Activated naive CD4-positive, alpha-beta T cell (primary cell): ENCODE measurements at regions not wholly inside any gene's neighbourhood (a gene's known extent, or its start where the extent isn't known, plus 50 kb on each side); places are given as distances from the start of the nearest gene placed in this dataset.
"Not testable (repeated sequence)": the region's sequence is repeated elsewhere in the genome, so short reads cannot be mapped to it uniquely, and the experiment has no call there.

Experiments used
- DNase-seq, 4 experiments: peaks; one replicate each; lab custom pipeline; 2025; lab: John Stamatoyannopoulos, UW

- DNase-seq: no peak
These were observed 199.8 kb upstream of the NR2F2 start for GRCh38 chr15:96130734-96131133.

- no peak for DNase-seq
These were observed 198.4 kb upstream of the NR2F2 start for GRCh38 chr15:96132126-96132525.

- DNase-seq: no peak
These were observed 195.1 kb upstream of the NR2F2 start for GRCh38 chr15:96135166-96136093.

- no peak for DNase-seq
These were observed 191.5 kb upstream of the NR2F2 start for GRCh38 chr15:96138985-96139384.

DNA sequence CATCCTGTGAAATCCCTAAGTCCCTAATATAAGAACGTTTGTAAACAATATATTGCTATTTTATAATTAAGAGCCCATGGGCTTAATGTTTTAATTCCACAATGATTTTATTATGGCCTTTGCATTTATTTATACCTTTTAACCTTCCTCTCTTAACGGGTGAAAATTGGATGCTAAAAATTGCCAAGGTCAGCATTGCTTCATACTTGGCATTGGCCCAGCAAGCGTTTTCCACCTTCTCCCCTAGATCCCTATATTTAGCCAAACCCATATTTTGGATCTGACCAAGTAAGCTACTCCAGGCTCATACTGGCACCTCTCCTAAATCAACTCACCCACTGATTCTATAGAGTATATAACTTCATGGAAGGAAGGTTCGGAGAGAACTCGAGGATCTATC lies 188.0 kb upstream of the NR2F2 start:
- no peak for DNase-seq

DNA sequence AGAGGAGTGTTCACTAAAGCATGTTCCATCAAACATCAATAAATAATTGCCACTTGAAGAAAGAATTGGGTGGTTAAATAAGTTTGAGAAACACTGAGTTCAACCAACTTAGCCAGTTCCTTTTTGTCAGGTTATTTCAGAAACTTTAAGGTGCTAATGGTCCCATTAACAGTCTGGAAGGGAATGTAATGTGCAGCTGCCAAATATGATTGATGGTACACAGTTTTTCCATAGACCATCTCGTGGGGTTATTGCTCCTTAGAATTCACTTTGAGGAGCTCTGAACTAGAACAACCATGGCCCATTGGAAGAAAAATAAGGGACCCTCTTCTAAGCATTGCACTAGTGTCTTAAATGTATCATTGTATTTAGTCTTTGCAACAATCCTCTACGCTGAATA lies 185.8 kb upstream of the NR2F2 start:
- DNase-seq: no peak

DNA sequence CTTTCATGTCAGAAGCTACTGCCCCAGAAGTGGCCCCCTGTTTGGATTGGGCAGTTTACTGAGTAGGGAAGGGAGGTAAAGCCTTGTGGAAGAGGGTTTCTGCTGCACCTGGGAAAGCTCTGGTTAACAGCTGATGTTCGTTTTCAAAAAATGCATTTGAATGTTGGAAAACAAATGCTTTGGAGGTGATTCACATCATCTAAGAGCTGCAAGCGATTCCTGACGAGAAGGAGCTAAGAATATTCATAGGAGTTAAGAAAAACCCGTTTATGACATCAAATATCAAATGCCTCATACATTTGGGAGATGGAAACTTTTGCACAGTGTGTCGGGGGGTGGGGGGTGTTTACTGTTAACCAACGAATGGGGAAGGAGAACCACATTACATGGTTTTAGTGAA lies 183.8 kb upstream of the NR2F2 start:
- no peak for DNase-seq

GRCh38 chr15:96147267-96147666 lies 183.2 kb upstream of the NR2F2 start:
- no peak for DNase-seq

- no peak for DNase-seq
These were observed 180.2 kb upstream of the NR2F2 start for GRCh38 chr15:96150254-96150653.

GRCh38 chr15:96151749-96152148 lies 178.8 kb upstream of the NR2F2 start:
- DNase-seq: not testable (repeated sequence)

- DNase-seq: no peak
These were observed 176.6 kb upstream of the NR2F2 start for GRCh38 chr15:96153929-96154328.

GRCh38 chr15:96158938-96159337 lies 171.6 kb upstream of the NR2F2 start:
- no peak for DNase-seq

DNA sequence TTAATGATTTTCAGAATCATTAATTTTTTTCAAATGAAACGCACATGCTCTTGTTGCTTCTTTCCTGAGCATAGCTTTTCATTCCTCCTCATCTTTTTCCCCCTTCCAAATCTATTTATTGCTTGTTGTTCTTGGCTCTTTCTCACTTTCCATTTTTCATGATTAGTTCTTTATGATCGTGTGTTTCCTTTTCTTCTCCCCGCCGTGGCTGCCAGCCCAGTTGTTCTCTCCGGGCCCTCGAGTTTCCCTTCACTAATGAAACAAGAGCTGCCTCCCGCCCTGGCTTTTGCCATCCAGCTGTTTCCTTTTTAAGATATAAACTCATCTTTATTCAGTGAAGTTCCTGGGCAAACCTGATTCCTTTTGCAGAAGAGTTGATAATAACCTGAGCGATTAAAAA lies 170.2 kb upstream of the NR2F2 start:
- DNase-seq: no peak

- DNase-seq: no peak
These were observed 169.7 kb upstream of the NR2F2 start for GRCh38 chr15:96160800-96161199.

DNA sequence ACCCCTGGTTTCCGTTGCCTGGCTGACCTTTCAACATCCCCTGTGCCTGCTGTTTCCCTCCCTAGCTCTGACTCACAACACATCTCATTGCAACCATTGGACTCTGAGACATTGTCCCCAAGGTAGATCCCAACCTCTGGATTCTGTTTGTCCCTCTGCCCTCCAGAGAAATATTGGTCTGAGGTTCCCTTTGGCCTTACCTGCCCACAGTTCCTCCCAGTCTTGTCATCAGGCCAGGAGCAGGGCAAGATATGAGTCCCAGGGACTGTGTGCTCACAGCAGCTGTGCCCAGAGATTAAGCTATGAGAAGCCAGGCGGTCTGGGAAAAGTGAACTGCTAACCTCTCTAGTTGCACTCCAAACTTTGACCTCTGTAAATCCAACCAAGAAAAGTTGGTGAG lies 168.2 kb upstream of the NR2F2 start:
- DNase-seq: no peak

DNA sequence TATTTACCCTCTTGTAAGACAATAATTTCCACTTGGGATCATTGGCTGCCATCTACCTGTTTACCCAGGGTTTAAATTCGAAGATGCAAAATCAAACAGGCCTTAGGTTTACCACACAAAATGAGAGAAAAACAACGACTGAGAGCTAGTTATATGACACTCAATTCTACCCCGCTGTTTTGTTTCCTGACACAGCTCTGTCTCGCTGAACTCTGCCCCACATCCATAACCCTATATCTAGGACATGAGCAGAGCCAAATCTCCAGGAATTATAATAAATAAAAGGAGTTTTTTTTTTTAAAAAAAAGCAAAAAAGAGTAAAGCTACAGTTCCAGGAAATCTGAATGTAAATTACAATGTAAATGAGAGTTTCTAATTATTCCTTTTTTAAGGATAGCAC lies 165.4 kb upstream of the NR2F2 start:
- DNase-seq: no peak

DNA sequence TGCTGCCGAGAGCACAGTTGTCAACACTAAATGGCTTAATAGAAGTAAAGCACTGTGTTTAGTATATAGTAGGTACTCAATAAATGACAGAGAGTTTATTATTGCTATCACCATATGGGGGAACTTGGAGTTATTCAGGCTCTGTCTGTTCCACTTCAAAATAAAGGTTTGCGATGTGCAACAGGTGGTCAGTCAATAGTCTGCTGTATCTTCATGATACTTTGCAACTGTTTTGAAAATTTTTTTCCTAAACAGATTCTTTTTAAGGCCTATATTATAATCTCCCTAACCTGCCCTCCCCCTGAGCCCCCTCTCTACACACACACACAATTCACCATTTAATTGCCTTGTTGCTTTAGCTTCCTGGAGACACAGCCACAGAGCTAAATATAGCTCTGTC lies 164.7 kb upstream of the NR2F2 start:
- no peak for DNase-seq

DNA sequence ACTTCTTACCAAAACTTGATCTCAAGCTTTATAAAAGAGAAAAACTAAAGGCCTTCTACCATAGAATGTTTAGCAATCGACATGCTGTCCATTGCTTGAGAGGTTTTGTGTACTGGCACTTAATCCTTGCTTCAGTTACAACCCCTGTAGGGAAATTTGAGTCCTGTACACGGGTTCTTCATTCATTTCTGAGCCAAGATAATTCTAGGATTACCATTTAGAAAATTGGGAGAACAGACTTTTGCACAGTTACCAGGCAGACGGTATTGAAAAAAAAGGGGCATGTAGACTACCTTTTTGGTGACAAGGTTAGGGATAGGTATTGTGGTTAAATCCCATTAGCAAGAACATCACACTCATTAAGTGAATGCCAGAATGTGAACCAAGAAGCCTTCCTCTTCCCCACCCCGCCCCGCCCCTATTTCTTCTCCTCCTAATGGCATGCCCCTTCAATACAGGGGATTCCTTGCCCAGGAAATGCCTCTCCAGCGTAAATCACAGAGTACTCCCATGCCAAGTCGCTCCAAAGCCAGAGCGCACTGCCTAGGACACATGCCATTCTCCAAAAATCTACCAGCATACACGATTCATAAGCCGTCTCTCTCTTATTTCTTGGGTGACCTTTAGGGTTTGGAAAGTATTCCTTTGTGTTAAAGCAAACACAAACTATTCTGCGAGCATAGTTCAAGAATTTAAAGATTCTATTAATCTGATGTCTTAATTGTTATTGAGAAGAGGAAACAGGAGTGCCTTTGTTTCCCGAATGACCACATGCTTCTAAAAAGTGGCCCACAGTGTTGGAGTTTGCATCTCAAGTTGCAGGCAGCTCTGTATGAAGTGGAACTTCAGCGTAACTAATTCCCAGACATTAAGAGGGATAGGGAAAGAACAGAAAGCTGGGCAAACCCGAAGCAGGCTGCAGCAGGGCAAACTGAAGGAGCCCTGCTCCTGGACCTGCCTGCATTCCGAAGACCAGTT lies 164.0 kb upstream of the NR2F2 start:
- no peak for DNase-seq

DNA sequence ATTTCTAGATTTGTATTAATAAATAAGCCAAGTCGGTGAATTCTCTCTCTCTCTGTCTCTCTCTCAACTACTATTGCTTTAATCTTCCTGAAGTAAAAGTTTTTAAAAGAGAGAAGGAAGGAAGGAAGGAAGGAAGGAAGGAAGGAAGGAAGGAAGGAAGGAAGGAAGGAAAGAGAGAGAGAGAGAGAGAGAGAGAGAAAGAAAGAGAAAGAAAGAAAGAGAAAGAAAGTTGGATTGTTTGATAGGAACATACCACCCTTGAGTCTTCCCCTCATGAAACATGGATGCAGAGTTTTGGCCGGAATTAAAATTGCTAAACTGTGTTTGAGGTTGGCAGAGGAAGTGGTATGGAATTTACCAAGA lies 159.9 kb upstream of the NR2F2 start:
- DNase-seq: not testable (repeated sequence)

- no peak for DNase-seq
These were observed 159.3 kb upstream of the NR2F2 start for GRCh38 chr15:96170979-96171739.

DNA sequence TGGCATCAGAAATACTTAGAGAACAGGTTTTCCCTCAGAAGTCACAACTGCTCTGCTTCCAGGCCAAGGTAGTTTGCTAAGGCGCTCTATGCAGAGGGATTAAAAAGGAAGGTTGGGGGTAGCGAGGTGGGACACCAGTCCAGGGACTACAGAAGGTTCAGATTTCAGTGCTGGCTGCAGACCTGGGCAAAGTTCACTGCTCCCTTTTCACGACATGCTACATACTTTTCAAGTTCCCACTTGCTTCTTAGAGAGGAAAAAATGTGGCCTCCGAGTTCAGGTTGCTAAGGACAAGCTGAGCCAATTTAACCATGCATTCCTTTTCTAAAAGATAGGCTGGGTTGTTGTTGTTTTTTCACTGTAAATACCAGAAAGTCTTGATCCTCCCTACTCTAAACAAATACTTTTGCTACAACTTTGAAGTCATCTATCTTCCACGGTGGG lies 158.6 kb upstream of the NR2F2 start:
- DNase-seq: no peak

- DNase-seq: no peak
These were observed 158.1 kb upstream of the NR2F2 start for GRCh38 chr15:96172417-96172816.
